GM06990 (cell line): ENCODE measurements at regions not wholly inside any gene's neighbourhood (a gene's known extent, or its start where the extent isn't known, plus 50 kb on each side); places are given as distances from the start of the nearest gene placed in this dataset.

Experiments used
- DNase-seq: peaks from one replicate; pipeline ENCODE4 v3.0.0-alpha.2; 2011; ENCODE audit not compliant: insufficient read length; ENCODE audit errors: extremely low read depth
- H3K27me3 ChIP-seq: replicated peaks from 2 replicates; pipeline ENCODE4 v1.6.0; 2011; ENCODE audit warnings: low read length; ENCODE audit not compliant: control insufficient read depth, insufficient read depth
- H3K36me3 ChIP-seq: 2 replicates; pipeline ENCODE4 v1.5.1; 2011; ENCODE audit warnings: low read length; ENCODE audit not compliant: control insufficient read depth, insufficient read depth
- H3K4me3 ChIP-seq: replicated peaks from 2 replicates; pipeline ENCODE4 v1.5.1; 2011; ENCODE audit warnings: low read depth, mild to moderate bottlenecking, control low read depth, low read length
- CTCF ChIP-seq: IDR thresholded peaks from 2 replicates; pipeline ENCODE4 v1.5.1; 2011; ENCODE audit warnings: low read length, control low read depth, mild to moderate bottlenecking, inconsistent platforms; ENCODE audit not compliant: insufficient read depth, poor library complexity, severe bottlenecking

DNA sequence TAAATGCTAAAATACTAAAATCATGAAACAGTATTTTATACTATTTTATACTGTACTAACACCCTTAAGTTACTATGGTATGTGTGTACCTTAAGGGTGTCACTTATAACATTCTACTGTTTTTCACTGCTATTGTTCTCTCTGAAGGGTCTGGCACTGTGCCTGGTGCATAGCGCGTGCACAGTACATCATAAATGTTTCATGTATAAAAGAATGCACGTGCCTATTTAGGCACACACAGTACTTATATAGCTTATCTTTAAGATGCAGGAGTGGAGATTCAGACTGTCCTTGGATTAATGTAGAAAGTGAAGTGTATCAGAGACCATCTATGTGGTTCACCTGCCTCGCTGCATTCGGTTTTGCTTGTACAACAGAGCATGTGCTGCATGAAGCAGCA is 64.0 kb upstream of the SGK1 start:
- DNase-seq: no peak
- H3K36me3 ChIP-seq: no peaks in the 10 kb centered on the region
- no peak for TF ChIP-seq CTCF
- no peaks in the 10 kb centered on the region for H3K27me3 ChIP-seq
- no peak overlapping the region for H3K4me3 ChIP-seq

DNA sequence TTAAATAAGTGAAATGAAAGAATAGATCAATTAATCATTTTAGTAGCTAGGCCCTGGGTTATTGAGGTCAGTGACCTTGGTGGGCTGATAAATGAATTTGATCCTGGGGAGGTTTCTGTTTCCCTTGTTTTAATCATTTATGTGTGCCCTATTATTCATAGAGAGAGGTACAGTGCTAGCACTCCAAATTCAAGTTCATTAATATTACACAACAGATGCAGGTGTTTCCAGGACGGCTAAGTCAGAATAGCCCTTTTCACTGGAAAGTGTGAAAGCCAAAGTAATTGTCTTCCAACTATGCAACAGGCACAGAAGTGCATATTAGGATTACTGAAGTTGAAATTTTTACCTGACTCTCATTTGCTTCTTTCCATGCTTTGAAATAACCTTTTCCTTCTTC is 61.7 kb upstream of the SGK1 start:
- no peak overlapping the region for H3K4me3 ChIP-seq
- no peak for TF ChIP-seq CTCF
- no peaks in the 10 kb centered on the region for H3K27me3 ChIP-seq

GRCh38 chr6:134379076-134379475 is 61.2 kb upstream of the SGK1 start:
- no peaks in the 10 kb centered on the region for H3K27me3 ChIP-seq
- no peak for TF ChIP-seq CTCF
- peak; percentile 41 for DNase-seq
- no peaks in the 10 kb centered on the region for H3K36me3 ChIP-seq
- H3K4me3 ChIP-seq: no peak overlapping the region

More for the DNA sequence above, 61.7 kb upstream of the SGK1 start:
- no peaks in the 10 kb centered on the region for H3K36me3 ChIP-seq
- no peak for DNase-seq

GRCh38 chr6:134378426-134378825 is 60.5 kb upstream of the SGK1 start:
- Histone ChIP-seq H3K4me3 (no peak overlapping the region), H3K36me3 (no peaks in the 10 kb centered on the region), H3K27me3 (no peaks in the 10 kb centered on the region)
- DNase-seq: no peak
- TF ChIP-seq CTCF: no peak

- Histone ChIP-seq H3K27me3 (no peaks in the 10 kb centered on the region), H3K36me3 (no peaks in the 10 kb centered on the region), H3K4me3 (no peak overlapping the region)
- TF ChIP-seq CTCF: no peak
- no peak for DNase-seq
Measured at GRCh38 chr6:134376785-134377184, 58.9 kb upstream of the SGK1 start.

GRCh38 chr6:134375220-134375580 is 57.3 kb upstream of the SGK1 start:
- H3K36me3 ChIP-seq: no peaks in the 10 kb centered on the region
- H3K27me3 ChIP-seq: no peaks in the 10 kb centered on the region
- no peak for TF ChIP-seq CTCF
- DNase-seq: no peak
- H3K4me3 ChIP-seq: no peak overlapping the region
